Neural crest cell (in vitro differentiated cells): ENCODE measurements at regions not wholly inside any gene's neighbourhood (a gene's known extent, or its start where the extent isn't known, plus 50 kb on each side); places are given as distances from the start of the nearest gene placed in this dataset.

Experiments
- DNase-seq: peaks from one replicate; pipeline ENCODE4 v3.0.0; 2021; ENCODE audit warnings: low read depth, mixed read lengths, low spot score
- H3K27ac Mint-ChIP-seq: one replicate; pipeline ENCODE4 v1.8.0; 2021; ENCODE audit warnings: mild to moderate bottlenecking, mixed read lengths; ENCODE audit not compliant: unreplicated experiment
- H3K27me3 Mint-ChIP-seq: 2 replicates; pipeline ENCODE4 v1.8.0; 2021; ENCODE audit warnings: low read depth, mild to moderate bottlenecking, mixed read lengths
- H3K36me3 Mint-ChIP-seq: 2 replicates; pipeline ENCODE4 v1.8.0; 2021; ENCODE audit warnings: low read depth, mild to moderate bottlenecking, mixed read lengths
- H3K4me1 Mint-ChIP-seq: 2 replicates; pipeline ENCODE4 v1.8.0; 2021; ENCODE audit warnings: mixed read lengths
- H3K4me3 Mint-ChIP-seq: one replicate; pipeline ENCODE4 v1.8.0; 2021; ENCODE audit warnings: mild to moderate bottlenecking, mixed read lengths
- H3K9me3 Mint-ChIP-seq: 2 replicates; pipeline ENCODE4 v1.8.0; 2021; ENCODE audit warnings: mixed read lengths
- TF ChIP-seq, protein P1 (sequence below): fragments of 200-600 bp; sonication (generic); conservative IDR thresholded peaks from 2 replicates; pipeline ENCODE4 v1.5.0; 2021; ENCODE audit warnings: antibody characterized with exemption, mild to moderate bottlenecking

GRCh38 chr1:47679301-47679791 lies 241.5 kb downstream of the FOXD2 start:
- Mint-ChIP-seq H3K9me3 (no peaks in the 10 kb centered on the region), H3K4me1 (peaks cover 23% of the 10 kb centered on the region), H3K27ac (no peak overlapping the region), H3K27me3 (peaks cover 63% of the 10 kb centered on the region), H3K36me3 (no peaks in the 10 kb centered on the region), H3K4me3 (no peak overlapping the region)
- no peak for DNase-seq
- TF ChIP-seq, protein P1, sequence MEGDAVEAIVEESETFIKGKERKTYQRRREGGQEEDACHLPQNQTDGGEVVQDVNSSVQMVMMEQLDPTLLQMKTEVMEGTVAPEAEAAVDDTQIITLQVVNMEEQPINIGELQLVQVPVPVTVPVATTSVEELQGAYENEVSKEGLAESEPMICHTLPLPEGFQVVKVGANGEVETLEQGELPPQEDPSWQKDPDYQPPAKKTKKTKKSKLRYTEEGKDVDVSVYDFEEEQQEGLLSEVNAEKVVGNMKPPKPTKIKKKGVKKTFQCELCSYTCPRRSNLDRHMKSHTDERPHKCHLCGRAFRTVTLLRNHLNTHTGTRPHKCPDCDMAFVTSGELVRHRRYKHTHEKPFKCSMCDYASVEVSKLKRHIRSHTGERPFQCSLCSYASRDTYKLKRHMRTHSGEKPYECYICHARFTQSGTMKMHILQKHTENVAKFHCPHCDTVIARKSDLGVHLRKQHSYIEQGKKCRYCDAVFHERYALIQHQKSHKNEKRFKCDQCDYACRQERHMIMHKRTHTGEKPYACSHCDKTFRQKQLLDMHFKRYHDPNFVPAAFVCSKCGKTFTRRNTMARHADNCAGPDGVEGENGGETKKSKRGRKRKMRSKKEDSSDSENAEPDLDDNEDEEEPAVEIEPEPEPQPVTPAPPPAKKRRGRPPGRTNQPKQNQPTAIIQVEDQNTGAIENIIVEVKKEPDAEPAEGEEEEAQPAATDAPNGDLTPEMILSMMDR = no peak

DNA sequence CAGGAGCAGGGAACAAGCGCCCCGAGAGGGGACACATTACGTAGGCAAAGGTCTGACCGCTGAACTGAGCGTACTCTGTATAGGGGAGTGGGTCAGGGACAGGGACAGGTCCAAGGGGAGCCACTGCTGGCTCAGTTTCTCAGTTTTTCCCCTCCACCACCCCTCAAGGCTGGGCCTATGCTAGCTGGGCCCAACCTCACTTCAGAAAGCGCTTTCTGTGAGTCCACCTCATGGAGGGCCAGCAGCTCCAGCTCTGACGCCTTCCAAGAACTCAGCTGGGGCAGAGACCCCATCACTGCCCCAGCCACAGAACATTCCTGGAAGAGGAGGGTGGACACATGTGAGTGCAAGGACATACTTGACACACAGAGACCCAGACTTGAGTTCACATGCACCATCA lies 242.0 kb downstream of the FOXD2 start:
- no peak for DNase-seq
- Mint-ChIP-seq H3K9me3 (no peaks in the 10 kb centered on the region), H3K36me3 (no peaks in the 10 kb centered on the region), H3K27me3 (peaks cover 68% of the 10 kb centered on the region), H3K4me3 (no peak overlapping the region), H3K4me1 (peaks cover 25% of the 10 kb centered on the region), H3K27ac (no peak overlapping the region)
- TF ChIP-seq, protein P1 = no peak

GRCh38 chr1:47680815-47681475 lies 243.1 kb downstream of the FOXD2 start:
- Mint-ChIP-seq H3K4me3 (no peak overlapping the region), H3K4me1 (peaks cover 33% of the 10 kb centered on the region), H3K27ac (no peak overlapping the region), H3K36me3 (no peaks in the 10 kb centered on the region), H3K27me3 (peaks cover 76% of the 10 kb centered on the region), H3K9me3 (no peaks in the 10 kb centered on the region)
- DNase-seq = no peak
- TF ChIP-seq, protein P1 = no peak

DNA sequence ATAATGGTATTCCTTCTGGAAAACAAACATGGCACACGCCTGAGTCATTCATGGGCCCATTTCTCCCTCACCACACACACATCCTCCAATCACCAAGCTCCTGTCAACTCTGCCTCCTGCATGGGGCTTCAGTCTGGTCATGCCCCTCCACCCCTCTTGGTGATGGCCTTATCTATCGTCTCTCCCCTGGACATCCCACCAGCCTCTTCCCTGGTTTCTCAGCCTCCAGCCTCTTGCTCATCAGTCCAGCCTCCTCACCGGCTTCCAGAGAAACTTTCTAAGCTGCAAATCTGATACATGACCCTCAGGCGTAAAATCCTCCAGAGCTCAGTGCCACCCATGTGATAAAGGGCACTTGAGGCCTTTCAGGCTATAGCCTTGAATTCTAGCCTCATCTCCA lies 243.9 kb downstream of the FOXD2 start:
- Mint-ChIP-seq H3K4me1 (peaks cover 37% of the 10 kb centered on the region), H3K36me3 (no peaks in the 10 kb centered on the region), H3K4me3 (no peak overlapping the region), H3K27me3 (peaks cover 82% of the 10 kb centered on the region), H3K27ac (no peak overlapping the region), H3K9me3 (no peaks in the 10 kb centered on the region)
- no peak for DNase-seq
- TF ChIP-seq, protein P1 = no peak

DNA sequence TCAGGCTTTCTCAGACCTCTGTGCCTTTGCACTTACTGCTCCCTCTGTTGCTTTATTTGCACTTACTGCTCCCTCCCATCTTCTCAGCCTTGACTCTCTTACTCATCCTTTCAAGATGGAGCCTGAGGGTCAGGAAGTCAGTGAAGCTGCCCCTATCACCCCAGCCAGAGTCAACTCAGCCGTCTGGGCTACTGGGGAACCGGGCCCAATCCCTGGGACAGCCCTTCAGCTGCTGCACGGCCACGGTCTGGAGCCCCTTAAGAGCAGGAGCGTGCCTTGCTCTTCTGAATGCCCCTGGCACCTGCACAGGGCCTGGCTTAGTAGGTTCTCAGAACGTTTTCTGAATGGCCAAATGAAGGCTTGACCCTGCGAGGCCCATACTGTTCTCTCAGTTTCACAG lies 244.4 kb downstream of the FOXD2 start:
- peaks cover 82% of the 10 kb centered on the region for H3K27me3 Mint-ChIP-seq
- no peak overlapping the region for H3K4me3 Mint-ChIP-seq
- no peaks in the 10 kb centered on the region for H3K36me3 Mint-ChIP-seq
- H3K9me3 Mint-ChIP-seq = no peaks in the 10 kb centered on the region
- no peak for DNase-seq
- no peak overlapping the region for H3K27ac Mint-ChIP-seq
- H3K4me1 Mint-ChIP-seq = peaks cover 38% of the 10 kb centered on the region
- TF ChIP-seq, protein P1 = no peak
